ENCODE measurements at regions not wholly inside any gene's neighbourhood (a gene's known extent, or its start where the extent isn't known, plus 50 kb on each side); places are given as distances from the start of the nearest gene placed in this dataset.

GRCh38 chr15:70272565-70273355, 175.0 kb upstream of the TLE3 start:
- no peak for TF ChIP-seq GATA3 (IDR thresholded peaks at IDR 0.05; ENCODE audit: low read depth, low read length)
- peak; percentile 73 for TF ChIP-seq GATA2 (IDR thresholded peaks at IDR 0.05; ENCODE audit: low read depth, low read length)

GRCh38 chr15:70271422-70272088, 173.8 kb upstream of the TLE3 start:
- TF ChIP-seq GATA2 (IDR thresholded peaks at IDR 0.05; ENCODE audit: low read depth, low read length): no peak
- no peak for TF ChIP-seq GATA3 (IDR thresholded peaks at IDR 0.05; ENCODE audit: low read depth, low read length)

- no peak for TF ChIP-seq GATA2 (IDR thresholded peaks at IDR 0.05; ENCODE audit: low read depth, low read length)
Measured at GRCh38 chr15:70270752-70271111, 173.0 kb upstream of the TLE3 start.

- TF ChIP-seq GATA3 (IDR thresholded peaks at IDR 0.05; ENCODE audit: low read depth, low read length) (no peak), GATA2 (IDR thresholded peaks at IDR 0.05; ENCODE audit: low read depth, low read length) (no peak)
Measured at GRCh38 chr15:70269991-70270751, 172.5 kb upstream of the TLE3 start.

GRCh38 chr15:70269311-70269911, 171.7 kb upstream of the TLE3 start:
- TF ChIP-seq GATA3 (IDR thresholded peaks at IDR 0.05; ENCODE audit: low read depth, low read length): no peak
- no peak for TF ChIP-seq GATA2 (IDR thresholded peaks at IDR 0.05; ENCODE audit: low read depth, low read length)

GRCh38 chr15:70268698-70269251, 171.1 kb upstream of the TLE3 start:
- TF ChIP-seq GATA2 (IDR thresholded peaks at IDR 0.05; ENCODE audit: low read depth, low read length) (no peak), GATA3 (IDR thresholded peaks at IDR 0.05; ENCODE audit: low read depth, low read length) (no peak)

GRCh38 chr15:70267879-70268278, 170.2 kb upstream of the TLE3 start:
- no peak for TF ChIP-seq GATA3 (IDR thresholded peaks at IDR 0.05; ENCODE audit: low read depth, low read length)
- no peak for TF ChIP-seq GATA2 (IDR thresholded peaks at IDR 0.05; ENCODE audit: low read depth, low read length)

GRCh38 chr15:70267306-70267705, 169.6 kb upstream of the TLE3 start:
- TF ChIP-seq GATA2 (IDR thresholded peaks at IDR 0.05; ENCODE audit: low read depth, low read length): no peak
- TF ChIP-seq GATA3 (IDR thresholded peaks at IDR 0.05; ENCODE audit: low read depth, low read length): no peak

GRCh38 chr15:70266412-70267121, 168.8 kb upstream of the TLE3 start:
- TF ChIP-seq GATA2 (IDR thresholded peaks at IDR 0.05; ENCODE audit: low read depth, low read length) (no peak), GATA3 (IDR thresholded peaks at IDR 0.05; ENCODE audit: low read depth, low read length) (no peak)

GRCh38 chr15:70265986-70266385, 168.3 kb upstream of the TLE3 start:
- TF ChIP-seq GATA3 (IDR thresholded peaks at IDR 0.05; ENCODE audit: low read depth, low read length) (no peak), GATA2 (IDR thresholded peaks at IDR 0.05; ENCODE audit: low read depth, low read length) (no peak)

- no peak for TF ChIP-seq GATA2 (IDR thresholded peaks at IDR 0.05; ENCODE audit: low read depth, low read length)
- TF ChIP-seq GATA3 (IDR thresholded peaks at IDR 0.05; ENCODE audit: low read depth, low read length): no peak
Measured at GRCh38 chr15:70265466-70265978, 167.8 kb upstream of the TLE3 start.

GRCh38 chr15:70264738-70265465, 167.2 kb upstream of the TLE3 start:
- no peak for TF ChIP-seq GATA2 (IDR thresholded peaks at IDR 0.05; ENCODE audit: low read depth, low read length)
- TF ChIP-seq GATA3 (IDR thresholded peaks at IDR 0.05; ENCODE audit: low read depth, low read length): no peak
